GM23248 (cell line): ENCODE measurements at regions not wholly inside any gene's neighbourhood (a gene's known extent, or its start where the extent isn't known, plus 50 kb on each side); places are given as distances from the start of the nearest gene placed in this dataset.

Source experiments
- DNase-seq: peaks from one replicate; pipeline ENCODE4 v3.0.0-alpha.2; 2015
- H2AFZ ChIP-seq: fragments of 200-600 bp; sonication (generic); 2 replicates; pipeline ENCODE4 v1.6.1; 2016; ENCODE audit warnings: antibody characterized with exemption
- H3F3A ChIP-seq: fragments of 200-600 bp; sonication (generic); 2 replicates; pipeline ENCODE4 v1.6.1; 2016; ENCODE audit warnings: mild to moderate bottlenecking, antibody characterized with exemption, mixed run types; ENCODE audit not compliant: insufficient read depth
- H3K27ac ChIP-seq: fragments of 200-600 bp; sonication (generic); 2 replicates; pipeline ENCODE4 v1.5.1; 2016; ENCODE audit warnings: mild to moderate bottlenecking
- H3K27me3 ChIP-seq: fragments of 200-600 bp; sonication (generic); replicated peaks from 2 replicates; pipeline ENCODE4 v1.6.1; 2016; ENCODE audit warnings: mild to moderate bottlenecking; ENCODE audit not compliant: insufficient read depth
- H3K36me3 ChIP-seq: fragments of 200-600 bp; sonication (generic); 2 replicates; pipeline ENCODE4 v1.6.1; 2016; ENCODE audit warnings: low read depth, mild to moderate bottlenecking
- H3K4me1 ChIP-seq: fragments of 200-600 bp; sonication (generic); 2 replicates; pipeline ENCODE4 v1.6.1; 2016; ENCODE audit warnings: mild to moderate bottlenecking; ENCODE audit not compliant: insufficient read depth
- H3K4me2 ChIP-seq: fragments of 200-600 bp; sonication (generic); one replicate; pipeline ENCODE4 v1.6.1; 2016; ENCODE audit warnings: mild to moderate bottlenecking; ENCODE audit not compliant: unreplicated experiment
- H3K4me3 ChIP-seq: fragments of 200-600 bp; sonication (generic); 2 replicates; pipeline ENCODE4 v1.5.1; 2016; ENCODE audit warnings: mild to moderate bottlenecking
- H3K79me2 ChIP-seq: fragments of 200-600 bp; sonication (generic); 2 replicates; pipeline ENCODE4 v1.6.1; 2016; ENCODE audit warnings: mild to moderate bottlenecking; ENCODE audit not compliant: insufficient read depth
- H3K9ac ChIP-seq: fragments of 200-600 bp; sonication (generic); 2 replicates; pipeline ENCODE4 v1.6.1; 2016; ENCODE audit warnings: mild to moderate bottlenecking
- H3K9me2 ChIP-seq: fragments of 200-600 bp; sonication (generic); 2 replicates; pipeline ENCODE4 v1.6.1; 2016; ENCODE audit warnings: mixed run types, mild to moderate bottlenecking, moderate library complexity; ENCODE audit not compliant: insufficient read depth
- H3K9me3 ChIP-seq: fragments of 200-600 bp; sonication (generic); one replicate; pipeline ENCODE4 v1.6.1; 2017; ENCODE audit warnings: low read depth
- H4K20me1 ChIP-seq: fragments of 200-600 bp; sonication (generic); 2 replicates; pipeline ENCODE4 v1.6.0; 2016; ENCODE audit not compliant: insufficient read depth
- EZH2 ChIP-seq: fragments of 200-600 bp; sonication (generic); IDR thresholded peaks from 2 replicates; pipeline ENCODE4 v1.6.1; 2018; ENCODE audit warnings: antibody characterized with exemption, mild to moderate bottlenecking; ENCODE audit not compliant: insufficient read depth, poor library complexity, severe bottlenecking
- EZH2phosphoT487 ChIP-seq: fragments of 200-600 bp; sonication (generic); IDR thresholded peaks from 2 replicates; pipeline ENCODE4 v1.6.1; 2018; ENCODE audit warnings: antibody characterized with exemption, moderate library complexity, mild to moderate bottlenecking, low read depth; ENCODE audit not compliant: insufficient read depth
- WGBS, 2 experiments: methylation state at CpG; one replicate each; pipeline ENCODE4 v1.1.6; 2015 to 2017; ENCODE audit warnings: low lambda C conversion rate in 2 of 2, low coverage in 1 of 2; ENCODE audit errors: missing lambda C conversion rate in 2 of 2; 5-methylcytosine and 5-hydroxymethylcytosine counted together
- in situ Hi-C: fragments of 300-500 bp; cut with MboI; formaldehyde crosslinking; loops from 2 replicates; pipeline ENCODE4 v1.15.0; 2020

DNA sequence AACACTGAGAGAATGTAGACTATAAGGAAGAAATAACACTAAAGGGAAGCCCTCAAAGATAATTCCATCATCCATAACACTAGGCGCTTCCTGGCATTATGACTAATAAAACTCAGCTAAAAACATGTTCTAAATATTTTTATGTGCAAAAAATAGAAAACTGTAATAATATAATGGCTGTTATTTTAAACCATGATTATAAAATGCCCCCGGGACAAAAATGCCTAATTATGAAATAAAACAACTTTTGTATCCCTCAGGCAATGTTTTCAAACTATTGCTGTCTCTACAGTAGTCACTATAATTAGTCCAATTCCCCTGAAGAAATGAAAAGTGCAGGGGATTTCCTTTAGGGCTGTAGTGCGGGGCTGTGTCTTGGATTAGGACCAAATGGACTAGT lies 242.4 kb downstream of the RNF144B start:
- peaks cover 8% of the 10 kb centered on the region; the same call in 1 of the 2 replicates for H3K4me1 ChIP-seq
- no peaks in the 10 kb centered on the region for H3K36me3 ChIP-seq
- no peaks in the 10 kb centered on the region for H3K9me3 ChIP-seq
- peaks cover 3% of the 10 kb centered on the region; the same call in 1 of the 2 replicates for H3F3A ChIP-seq
- H3K79me2 ChIP-seq = no peaks in the 10 kb centered on the region
- DNase-seq = no peak
- H3K27ac ChIP-seq = no peak overlapping the region
- no peak overlapping the region for H2AFZ ChIP-seq
- no peaks in the 10 kb centered on the region for H3K27me3 ChIP-seq
- H3K9me2 ChIP-seq = no peaks in the 10 kb centered on the region
- TF ChIP-seq EZH2 (no peak), EZH2phosphoT487 (no peak)
- no peak overlapping the region for H3K9ac ChIP-seq
- no peak overlapping the region for H3K4me2 ChIP-seq
- in situ Hi-C loops = no loop called here
- H4K20me1 ChIP-seq = no peaks in the 10 kb centered on the region
- no peak overlapping the region for H3K4me3 ChIP-seq
- WGBS, 2 experiments = 29 to 31% methylated on average over 3 of the region's 3 CpGs

DNA sequence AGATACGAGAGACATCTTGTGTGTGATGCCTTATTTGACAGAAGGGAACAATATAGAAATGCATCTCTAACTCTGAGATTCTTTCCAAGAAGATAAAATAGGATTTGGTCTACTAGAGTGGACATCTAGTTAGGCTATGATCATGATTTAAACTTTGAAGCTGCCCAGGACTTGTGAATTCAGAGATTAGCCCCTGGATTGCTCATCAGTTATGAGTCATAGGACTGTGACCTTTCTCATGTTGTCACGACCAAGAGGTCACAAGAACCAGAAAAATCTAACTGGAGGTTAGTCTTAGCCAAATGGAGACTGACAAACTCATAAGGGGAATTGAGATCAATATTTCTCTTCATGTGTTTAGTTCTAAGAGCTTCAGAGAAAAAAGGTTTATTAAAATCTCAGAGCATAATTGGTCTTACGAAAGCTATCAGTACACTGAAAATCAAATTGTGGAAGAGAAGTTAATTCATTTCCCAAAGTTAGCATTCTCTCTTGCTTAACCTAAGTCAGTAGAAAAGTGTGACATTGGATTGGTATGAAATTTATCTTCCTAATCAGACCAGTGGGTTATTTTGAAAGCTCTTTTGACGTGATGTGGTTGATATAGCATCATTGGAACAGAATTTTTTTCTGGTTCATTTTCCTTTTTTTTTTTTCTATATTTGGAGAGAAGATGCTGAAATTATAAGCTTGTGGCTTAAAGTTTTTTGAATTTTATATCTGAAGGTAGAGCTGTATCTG lies 245.7 kb downstream of the RNF144B start:
- no peak overlapping the region for H3K4me3 ChIP-seq
- TF ChIP-seq EZH2phosphoT487 (no peak), EZH2 (no peak)
- H3F3A ChIP-seq = peaks cover 3% of the 10 kb centered on the region; the same call in 1 of the 2 replicates
- 48 to 53% methylated on average over 4 of the region's 4 CpGs for WGBS, 2 experiments
- H3K9me3 ChIP-seq = no peaks in the 10 kb centered on the region
- H3K27me3 ChIP-seq = no peaks in the 10 kb centered on the region
- H3K4me2 ChIP-seq = no peak overlapping the region
- DNase-seq = peak; percentile 62
- peaks cover 8% of the 10 kb centered on the region; the same call in 1 of the 2 replicates for H3K4me1 ChIP-seq
- H3K9ac ChIP-seq = no peak overlapping the region
- no peak overlapping the region for H3K27ac ChIP-seq
- no peak overlapping the region for H2AFZ ChIP-seq
- no peaks in the 10 kb centered on the region for H3K79me2 ChIP-seq
- in situ Hi-C loops = no loop called here
- H3K9me2 ChIP-seq = no peaks in the 10 kb centered on the region
- no peaks in the 10 kb centered on the region for H3K36me3 ChIP-seq
- no peaks in the 10 kb centered on the region for H4K20me1 ChIP-seq

DNA sequence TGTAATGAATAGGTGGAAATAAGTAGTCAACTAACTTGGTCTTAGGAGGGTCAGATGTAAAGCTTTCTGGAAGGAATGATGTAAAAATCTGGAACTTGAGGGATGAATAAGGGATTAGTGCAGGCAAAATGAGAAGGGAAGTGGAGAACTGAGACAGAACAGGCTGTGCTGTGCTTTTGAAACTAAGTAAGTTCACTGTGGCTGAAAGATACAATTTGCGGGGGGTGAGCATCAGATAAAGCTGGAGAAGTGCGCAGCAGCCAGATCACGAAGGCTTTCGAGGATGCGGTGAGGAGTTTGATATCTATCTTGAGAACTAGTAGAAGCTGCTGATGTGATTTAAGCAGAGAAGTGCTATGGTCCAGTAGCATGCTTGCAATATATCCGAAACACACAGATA lies 247.8 kb downstream of the RNF144B start:
- in situ Hi-C loops = no loop called here
- WGBS, 2 experiments = 90 to 92% methylated on average over 6 of the region's 6 CpGs

DNA sequence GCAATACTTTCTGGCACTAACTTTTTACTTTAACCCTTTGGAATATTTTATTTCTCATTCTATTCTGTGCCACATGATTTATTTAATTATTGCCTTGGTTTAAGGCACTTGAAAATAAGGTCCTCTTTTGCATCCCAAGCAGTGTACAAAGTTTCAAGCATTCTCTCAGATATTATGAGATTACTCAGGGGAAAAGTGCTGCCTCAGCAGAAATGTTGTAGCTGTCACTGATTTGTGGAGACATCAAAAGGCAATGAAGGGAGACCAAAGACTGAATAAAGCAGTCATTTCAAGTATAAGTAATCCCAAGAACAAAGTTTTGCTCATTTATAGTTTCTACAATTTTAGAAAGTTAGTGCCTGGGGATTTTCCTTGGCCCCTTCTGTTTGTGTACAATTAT lies 253.0 kb downstream of the RNF144B start:
- H2AFZ ChIP-seq = no peak overlapping the region
- no peaks in the 10 kb centered on the region for H3F3A ChIP-seq
- H3K4me3 ChIP-seq = no peak overlapping the region
- H3K9me2 ChIP-seq = no peaks in the 10 kb centered on the region
- H3K36me3 ChIP-seq = no peaks in the 10 kb centered on the region
- no peak for DNase-seq
- H3K9me3 ChIP-seq = no peaks in the 10 kb centered on the region
- H3K79me2 ChIP-seq = no peaks in the 10 kb centered on the region
- H3K9ac ChIP-seq = no peak overlapping the region
- no peaks in the 10 kb centered on the region for H4K20me1 ChIP-seq
- in situ Hi-C loops = no loop called here
- TF ChIP-seq EZH2phosphoT487 = no peak
- TF ChIP-seq EZH2 = no peak
- no peaks in the 10 kb centered on the region for H3K4me1 ChIP-seq
- H3K4me2 ChIP-seq = no peak overlapping the region
- no peak overlapping the region for H3K27ac ChIP-seq
- no peaks in the 10 kb centered on the region for H3K27me3 ChIP-seq

More for the DNA sequence above, 247.8 kb downstream of the RNF144B start:
- no peaks in the 10 kb centered on the region for H4K20me1 ChIP-seq
- H2AFZ ChIP-seq = no peak overlapping the region
- H3K27ac ChIP-seq = no peak overlapping the region
- no peak overlapping the region for H3K9ac ChIP-seq
- no peak overlapping the region for H3K4me2 ChIP-seq
- H3K79me2 ChIP-seq = no peaks in the 10 kb centered on the region
- peaks cover 8% of the 10 kb centered on the region; the same call in 1 of the 2 replicates for H3K4me1 ChIP-seq
- no peak overlapping the region for H3K4me3 ChIP-seq
- no peaks in the 10 kb centered on the region for H3K9me3 ChIP-seq
- H3K9me2 ChIP-seq = no peaks in the 10 kb centered on the region
- no peaks in the 10 kb centered on the region for H3K36me3 ChIP-seq
- no peaks in the 10 kb centered on the region for H3K27me3 ChIP-seq
- H3F3A ChIP-seq = peaks cover 3% of the 10 kb centered on the region; the same call in 1 of the 2 replicates
- no peak for TF ChIP-seq EZH2phosphoT487
- TF ChIP-seq EZH2 = no peak
- DNase-seq = no peak
